ENCODE measurements at regions not wholly inside any gene's neighbourhood (a gene's known extent, or its start where the extent isn't known, plus 50 kb on each side); places are given as distances from the start of the nearest gene placed in this dataset.

DNA sequence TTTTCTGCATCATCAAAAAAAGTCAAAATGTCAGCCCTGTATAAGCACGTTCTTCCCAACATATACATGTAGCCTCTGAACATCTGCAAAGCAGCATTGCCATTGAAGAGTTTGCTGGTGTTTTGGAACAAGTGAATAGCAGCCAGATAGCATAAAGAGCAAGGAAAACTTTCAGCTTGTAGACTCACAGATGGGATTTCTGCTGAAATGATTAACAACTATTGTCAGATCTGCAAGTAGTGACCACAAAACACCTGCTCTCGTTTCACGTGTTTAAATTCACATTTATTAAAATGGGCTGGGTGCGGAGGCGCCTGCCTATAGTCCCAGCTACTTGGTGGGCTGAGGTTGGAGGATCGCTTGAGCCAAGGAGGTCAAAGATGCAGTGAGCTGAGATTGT is 123.7 kb downstream of the SPRY1 start:
- no peaks in the 10 kb centered on the region for H3K36me3 ChIP-seq (ENCODE audit: insufficient read depth, low read length)
- H3K4me3 ChIP-seq (ENCODE audit: low read depth, low read length, poor library complexity, severe bottlenecking) = no peak overlapping the region
- TF ChIP-seq, protein P1, sequence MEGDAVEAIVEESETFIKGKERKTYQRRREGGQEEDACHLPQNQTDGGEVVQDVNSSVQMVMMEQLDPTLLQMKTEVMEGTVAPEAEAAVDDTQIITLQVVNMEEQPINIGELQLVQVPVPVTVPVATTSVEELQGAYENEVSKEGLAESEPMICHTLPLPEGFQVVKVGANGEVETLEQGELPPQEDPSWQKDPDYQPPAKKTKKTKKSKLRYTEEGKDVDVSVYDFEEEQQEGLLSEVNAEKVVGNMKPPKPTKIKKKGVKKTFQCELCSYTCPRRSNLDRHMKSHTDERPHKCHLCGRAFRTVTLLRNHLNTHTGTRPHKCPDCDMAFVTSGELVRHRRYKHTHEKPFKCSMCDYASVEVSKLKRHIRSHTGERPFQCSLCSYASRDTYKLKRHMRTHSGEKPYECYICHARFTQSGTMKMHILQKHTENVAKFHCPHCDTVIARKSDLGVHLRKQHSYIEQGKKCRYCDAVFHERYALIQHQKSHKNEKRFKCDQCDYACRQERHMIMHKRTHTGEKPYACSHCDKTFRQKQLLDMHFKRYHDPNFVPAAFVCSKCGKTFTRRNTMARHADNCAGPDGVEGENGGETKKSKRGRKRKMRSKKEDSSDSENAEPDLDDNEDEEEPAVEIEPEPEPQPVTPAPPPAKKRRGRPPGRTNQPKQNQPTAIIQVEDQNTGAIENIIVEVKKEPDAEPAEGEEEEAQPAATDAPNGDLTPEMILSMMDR (IDR thresholded peaks at IDR 0.05; ENCODE audit: low read length) = no peak
- TF ChIP-seq EZH2 (IDR thresholded peaks at IDR 0.05; ENCODE audit: borderline replicate concordance, low read length) = no peak
- no peak overlapping the region for H3K9ac ChIP-seq (ENCODE audit: low read length)
- H3K4me1 ChIP-seq (ENCODE audit: insufficient read depth, low read length, severe bottlenecking) = peaks cover 7% of the 10 kb centered on the region
- no peak overlapping the region for H3K27ac ChIP-seq (ENCODE audit: low read depth, low read length, poor library complexity, severe bottlenecking)
- no peak overlapping the region for H2AFZ ChIP-seq (ENCODE audit: low read length)
- H3K79me2 ChIP-seq (ENCODE audit: insufficient read depth, low read length) = no peaks in the 10 kb centered on the region
- no peaks in the 10 kb centered on the region for H4K20me1 ChIP-seq (ENCODE audit: insufficient read depth, low read length)
- H3K9me2 ChIP-seq (ENCODE audit: low read depth, low read length) = no peaks in the 10 kb centered on the region
- H3K9me3 ChIP-seq (ENCODE audit: low read length) = no peaks in the 10 kb centered on the region
- no peaks in the 10 kb centered on the region for H3F3A ChIP-seq (ENCODE audit: insufficient read depth, low read length)
- H3K4me2 ChIP-seq (ENCODE audit: low read length) = no peak overlapping the region
- H3K27me3 ChIP-seq (ENCODE audit: insufficient read depth, low read length) = no peaks in the 10 kb centered on the region

DNA sequence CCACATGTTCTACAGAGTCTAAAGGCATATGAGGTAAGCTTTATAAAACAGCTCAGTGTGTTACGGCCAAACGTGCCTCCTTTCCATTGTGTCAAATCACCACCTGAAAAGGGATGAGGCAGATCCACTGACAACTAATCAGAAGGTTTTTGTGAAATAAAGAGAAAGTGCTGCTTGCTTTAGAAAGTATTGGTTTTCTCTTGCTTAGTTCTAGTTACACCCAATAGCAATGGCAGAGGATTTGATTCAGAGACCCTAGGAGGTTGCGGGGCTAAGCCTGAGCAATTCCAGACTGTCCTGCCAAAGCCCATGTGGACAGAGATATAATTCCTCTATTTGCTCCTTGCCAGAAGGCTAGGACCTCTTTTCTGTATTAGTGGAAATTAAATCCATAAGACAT is 125.5 kb downstream of the SPRY1 start:
- no peak overlapping the region for H3K27ac ChIP-seq (ENCODE audit: low read depth, low read length, poor library complexity, severe bottlenecking)
- H3K4me1 ChIP-seq (ENCODE audit: insufficient read depth, low read length, severe bottlenecking) = peaks cover 7% of the 10 kb centered on the region
- H2AFZ ChIP-seq (ENCODE audit: low read length) = no peak overlapping the region
- H3K36me3 ChIP-seq (ENCODE audit: insufficient read depth, low read length) = no peaks in the 10 kb centered on the region
- no peak overlapping the region for H3K4me2 ChIP-seq (ENCODE audit: low read length)
- no peaks in the 10 kb centered on the region for H3K27me3 ChIP-seq (ENCODE audit: insufficient read depth, low read length)
- no peaks in the 10 kb centered on the region for H3F3A ChIP-seq (ENCODE audit: insufficient read depth, low read length)
- no peaks in the 10 kb centered on the region for H3K79me2 ChIP-seq (ENCODE audit: insufficient read depth, low read length)
- TF ChIP-seq EZH2 (IDR thresholded peaks at IDR 0.05; ENCODE audit: borderline replicate concordance, low read length) = no peak
- TF ChIP-seq, protein P1 (IDR thresholded peaks at IDR 0.05; ENCODE audit: low read length) = no peak
- H3K9ac ChIP-seq (ENCODE audit: low read length) = no peak overlapping the region
- H3K9me3 ChIP-seq (ENCODE audit: low read length) = no peaks in the 10 kb centered on the region
- H4K20me1 ChIP-seq (ENCODE audit: insufficient read depth, low read length) = no peaks in the 10 kb centered on the region
- no peak overlapping the region for H3K4me3 ChIP-seq (ENCODE audit: low read depth, low read length, poor library complexity, severe bottlenecking)
- H3K9me2 ChIP-seq (ENCODE audit: low read depth, low read length) = no peaks in the 10 kb centered on the region

DNA sequence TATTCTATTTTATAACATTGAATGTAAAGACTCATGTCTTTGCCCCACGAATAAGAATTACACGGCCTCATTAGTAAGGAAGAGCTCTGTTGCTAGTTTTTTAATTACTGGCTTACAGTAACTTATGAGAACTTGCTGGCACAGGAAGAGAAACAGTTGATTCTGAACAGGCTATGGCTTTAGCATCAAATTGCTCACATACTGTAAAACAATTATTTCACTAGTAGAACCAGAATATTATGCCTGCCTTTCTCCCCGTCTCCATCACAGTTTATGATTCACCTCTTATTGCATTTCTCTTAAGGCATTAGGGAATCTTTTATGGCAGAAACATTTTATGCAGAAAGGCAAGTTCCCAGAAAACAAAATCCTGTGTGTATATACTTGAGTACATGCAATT is 126.1 kb downstream of the SPRY1 start:
- Histone ChIP-seq H3K4me3 (ENCODE audit: low read depth, low read length, poor library complexity, severe bottlenecking) (no peak overlapping the region), H3K27ac (ENCODE audit: low read depth, low read length, poor library complexity, severe bottlenecking) (no peak overlapping the region), H3K9me3 (ENCODE audit: low read length) (no peaks in the 10 kb centered on the region), H3K9me2 (ENCODE audit: low read depth, low read length) (no peaks in the 10 kb centered on the region), H3K9ac (ENCODE audit: low read length) (no peak overlapping the region), H3F3A (ENCODE audit: insufficient read depth, low read length) (no peaks in the 10 kb centered on the region), H3K4me1 (ENCODE audit: insufficient read depth, low read length, severe bottlenecking) (peaks cover 7% of the 10 kb centered on the region), H3K4me2 (ENCODE audit: low read length) (no peak overlapping the region), H3K36me3 (ENCODE audit: insufficient read depth, low read length) (no peaks in the 10 kb centered on the region), H2AFZ (ENCODE audit: low read length) (no peak overlapping the region), H3K27me3 (ENCODE audit: insufficient read depth, low read length) (no peaks in the 10 kb centered on the region), H3K79me2 (ENCODE audit: insufficient read depth, low read length) (no peaks in the 10 kb centered on the region), H4K20me1 (ENCODE audit: insufficient read depth, low read length) (no peaks in the 10 kb centered on the region)
- TF ChIP-seq EZH2 (IDR thresholded peaks at IDR 0.05; ENCODE audit: borderline replicate concordance, low read length) = no peak
- TF ChIP-seq, protein P1 (IDR thresholded peaks at IDR 0.05; ENCODE audit: low read length) = no peak
